Activated CD8-positive, alpha-beta T cell treated with anti-CD3 and anti-CD28 coated beads for 36 hours (primary cell): ENCODE measurements at regions not wholly inside any gene's neighbourhood (a gene's known extent, or its start where the extent isn't known, plus 50 kb on each side); places are given as distances from the start of the nearest gene placed in this dataset.

Experiments
- ATAC-seq: fragments of 200-7000 bp; cut with Tn5 transposase; one replicate; pipeline ENCODE4 v1.10.0; 2021; ENCODE audit warnings: mild to moderate bottlenecking, moderate library complexity
- CTCF ChIA-PET: fragments of 350-600 bp; sonication (Branson Sonifier 250); formaldehyde crosslinking; loops from one replicate; lab custom pipeline; 2021; ENCODE audit warnings: antibody characterized with exemption; lab: Charles Lee
- POLR2A ChIA-PET: fragments of 350-600 bp; sonication (Branson Sonifier 250); formaldehyde crosslinking; loops from one replicate; lab custom pipeline; 2021; ENCODE audit warnings: antibody characterized with exemption; lab: Charles Lee
- DNase-seq: peaks from one replicate; pipeline ENCODE4 v3.0.0-alpha.2; 2020
- H3K27ac Mint-ChIP-seq: one replicate; pipeline ENCODE4 v1.8.0; 2021; ENCODE audit warnings: mild to moderate bottlenecking, mixed read lengths
- H3K27me3 Mint-ChIP-seq: one replicate; pipeline ENCODE4 v1.8.0; 2021; ENCODE audit warnings: mixed read lengths
- H3K36me3 Mint-ChIP-seq: one replicate; pipeline ENCODE4 v1.8.0; 2021; ENCODE audit warnings: low read depth, mixed read lengths
- H3K4me1 Mint-ChIP-seq: one replicate; pipeline ENCODE4 v1.8.0; 2021; ENCODE audit warnings: low read depth, mixed read lengths
- H3K4me3 Mint-ChIP-seq: one replicate; pipeline ENCODE4 v1.8.0; 2021; ENCODE audit warnings: mild to moderate bottlenecking, moderate library complexity, mixed read lengths
- H3K9me3 Mint-ChIP-seq: one replicate; pipeline ENCODE4 v1.8.0; 2021; ENCODE audit warnings: mixed read lengths
- intact Hi-C: fragments of 100-400 bp; cut with micrococcal nuclease; formaldehyde crosslinking; loops from one replicate; pipeline ENCODE4 v1.10.0; 2022
- TF ChIP-seq, protein P1 (sequence below): fragments of 200-600 bp; IDR thresholded peaks from one replicate; pipeline ENCODE4 v1.8.0; 2022; ENCODE audit warnings: antibody characterized with exemption, mild to moderate bottlenecking

DNA sequence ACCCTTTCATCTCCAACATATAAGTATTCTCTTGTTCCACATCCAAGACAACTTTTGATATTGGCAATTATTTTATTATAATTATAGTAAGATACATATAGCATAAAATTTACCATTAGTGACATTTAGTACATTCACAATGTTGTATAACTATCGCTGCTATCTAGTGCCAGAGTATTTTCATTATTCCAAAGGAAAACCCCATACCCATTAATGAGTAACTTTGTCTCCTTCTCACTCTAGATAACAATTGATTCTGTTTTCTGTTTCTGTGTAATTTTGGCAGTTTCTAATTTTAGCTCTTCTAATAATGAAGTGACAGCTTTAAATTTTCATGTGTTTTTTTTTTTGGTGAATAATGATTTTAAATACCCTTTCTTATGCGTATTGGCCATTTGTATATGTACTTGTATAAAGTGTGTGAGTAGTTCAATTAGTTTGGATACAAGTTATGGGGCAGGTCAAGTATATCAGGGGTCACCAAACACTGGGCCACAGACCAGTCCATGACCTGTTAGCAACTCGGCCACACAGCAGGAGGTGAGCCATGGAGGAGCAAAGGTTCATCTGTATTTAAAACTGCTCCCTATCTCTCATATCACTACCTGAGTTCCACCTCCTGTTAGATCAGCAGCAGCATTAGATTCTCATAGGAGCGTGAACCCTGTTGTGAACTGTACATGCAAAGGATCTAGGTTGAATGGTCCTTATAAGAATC lies 97.2 kb upstream of the SYT1 start:
- ChIA-PET CTCF (no interaction called here), POLR2A (no interaction called here)
- TF ChIP-seq, protein P1, sequence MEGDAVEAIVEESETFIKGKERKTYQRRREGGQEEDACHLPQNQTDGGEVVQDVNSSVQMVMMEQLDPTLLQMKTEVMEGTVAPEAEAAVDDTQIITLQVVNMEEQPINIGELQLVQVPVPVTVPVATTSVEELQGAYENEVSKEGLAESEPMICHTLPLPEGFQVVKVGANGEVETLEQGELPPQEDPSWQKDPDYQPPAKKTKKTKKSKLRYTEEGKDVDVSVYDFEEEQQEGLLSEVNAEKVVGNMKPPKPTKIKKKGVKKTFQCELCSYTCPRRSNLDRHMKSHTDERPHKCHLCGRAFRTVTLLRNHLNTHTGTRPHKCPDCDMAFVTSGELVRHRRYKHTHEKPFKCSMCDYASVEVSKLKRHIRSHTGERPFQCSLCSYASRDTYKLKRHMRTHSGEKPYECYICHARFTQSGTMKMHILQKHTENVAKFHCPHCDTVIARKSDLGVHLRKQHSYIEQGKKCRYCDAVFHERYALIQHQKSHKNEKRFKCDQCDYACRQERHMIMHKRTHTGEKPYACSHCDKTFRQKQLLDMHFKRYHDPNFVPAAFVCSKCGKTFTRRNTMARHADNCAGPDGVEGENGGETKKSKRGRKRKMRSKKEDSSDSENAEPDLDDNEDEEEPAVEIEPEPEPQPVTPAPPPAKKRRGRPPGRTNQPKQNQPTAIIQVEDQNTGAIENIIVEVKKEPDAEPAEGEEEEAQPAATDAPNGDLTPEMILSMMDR = no peak
- H3K27ac Mint-ChIP-seq = no peak overlapping the region
- intact Hi-C loops = no loop called here
- H3K27me3 Mint-ChIP-seq = no peaks in the 10 kb centered on the region
- ATAC-seq (no peak), DNase-seq (no peak)
- no peak overlapping the region for H3K4me3 Mint-ChIP-seq
- H3K36me3 Mint-ChIP-seq = no peaks in the 10 kb centered on the region
- no peaks in the 10 kb centered on the region for H3K4me1 Mint-ChIP-seq
- H3K9me3 Mint-ChIP-seq = peaks cover 8% of the 10 kb centered on the region

DNA sequence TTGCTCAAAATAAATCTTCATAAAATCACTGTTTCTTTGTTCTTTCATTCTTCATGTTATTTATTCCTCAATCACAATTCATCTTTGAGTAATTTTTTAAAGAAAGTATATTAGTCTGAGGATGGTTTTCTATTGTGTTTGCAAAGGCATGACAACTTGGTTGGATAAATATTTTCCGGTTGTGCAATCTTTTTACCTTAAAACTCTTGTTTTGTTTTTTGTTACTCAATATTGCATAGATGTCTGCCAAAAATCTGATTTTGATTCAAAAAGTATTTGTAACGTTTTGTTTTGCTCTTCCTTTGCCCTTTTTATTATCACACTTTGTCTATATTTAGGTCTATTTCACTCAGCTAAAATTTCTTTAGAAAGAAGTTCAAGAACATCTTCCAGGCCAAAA lies 86.2 kb upstream of the SYT1 start:
- intact Hi-C loops = no loop called here
- Mint-ChIP-seq H3K27ac (no peak overlapping the region), H3K4me3 (no peak overlapping the region), H3K27me3 (no peaks in the 10 kb centered on the region), H3K36me3 (no peaks in the 10 kb centered on the region), H3K9me3 (no peaks in the 10 kb centered on the region), H3K4me1 (no peaks in the 10 kb centered on the region)
- TF ChIP-seq, protein P1 = no peak
- DNase-seq = no peak
- ChIA-PET POLR2A (no interaction called here), CTCF (no interaction called here)
- ATAC-seq = no peak

DNA sequence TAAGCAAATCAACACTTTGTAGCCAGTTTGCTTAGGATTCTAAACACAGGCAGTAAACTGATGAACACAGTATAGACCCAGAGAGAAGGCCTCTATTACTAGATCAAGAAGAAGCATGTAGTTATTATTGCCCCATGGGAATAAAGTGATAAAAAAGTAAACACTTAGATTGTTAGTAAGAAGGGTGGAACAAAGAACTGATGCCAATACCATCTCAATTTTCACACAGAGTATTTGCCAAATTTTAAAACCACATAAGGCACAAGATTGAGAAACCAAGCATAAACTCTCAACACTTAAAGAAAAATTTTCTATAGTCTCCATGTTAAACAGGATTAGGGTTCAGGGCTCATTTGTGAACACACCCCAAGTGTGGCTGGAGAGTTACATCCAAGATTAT lies 77.0 kb upstream of the SYT1 start:
- ATAC-seq = no peak
- Mint-ChIP-seq H3K4me3 (no peak overlapping the region), H3K9me3 (peaks cover 2% of the 10 kb centered on the region), H3K4me1 (no peaks in the 10 kb centered on the region), H3K27ac (no peak overlapping the region), H3K27me3 (no peaks in the 10 kb centered on the region), H3K36me3 (no peaks in the 10 kb centered on the region)
- intact Hi-C loops = no loop called here
- TF ChIP-seq, protein P1 = no peak
- POLR2A ChIA-PET = no interaction called here
- DNase-seq = no peak
- CTCF ChIA-PET = no interaction called here

DNA sequence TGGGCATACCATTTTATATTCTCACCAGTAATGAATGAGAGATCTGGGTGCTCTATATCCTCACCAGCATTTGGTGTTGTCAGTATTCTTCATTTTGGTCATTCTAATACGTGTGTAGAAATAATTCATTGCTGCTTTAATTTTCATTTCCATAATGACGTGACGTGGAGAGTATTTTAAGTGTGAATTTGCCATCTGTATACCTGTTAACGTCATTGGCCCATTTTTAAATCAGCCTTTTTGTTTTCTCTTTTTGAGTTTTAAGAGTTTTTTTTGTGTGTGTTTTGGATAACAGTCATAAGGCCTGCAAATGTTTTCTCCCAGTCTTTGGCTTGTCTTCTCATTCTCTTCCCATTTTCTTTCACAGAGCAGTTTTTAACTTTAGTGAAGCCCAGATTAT lies 74.4 kb upstream of the SYT1 start:
- TF ChIP-seq, protein P1 = no peak
- no peaks in the 10 kb centered on the region for H3K36me3 Mint-ChIP-seq
- POLR2A ChIA-PET = no interaction called here
- no peaks in the 10 kb centered on the region for H3K4me1 Mint-ChIP-seq
- DNase-seq = no peak
- CTCF ChIA-PET = no interaction called here
- intact Hi-C loops = no loop called here
- no peak overlapping the region for H3K4me3 Mint-ChIP-seq
- H3K9me3 Mint-ChIP-seq = peaks cover 9% of the 10 kb centered on the region
- H3K27ac Mint-ChIP-seq = no peak overlapping the region
- no peak for ATAC-seq
- H3K27me3 Mint-ChIP-seq = no peaks in the 10 kb centered on the region

DNA sequence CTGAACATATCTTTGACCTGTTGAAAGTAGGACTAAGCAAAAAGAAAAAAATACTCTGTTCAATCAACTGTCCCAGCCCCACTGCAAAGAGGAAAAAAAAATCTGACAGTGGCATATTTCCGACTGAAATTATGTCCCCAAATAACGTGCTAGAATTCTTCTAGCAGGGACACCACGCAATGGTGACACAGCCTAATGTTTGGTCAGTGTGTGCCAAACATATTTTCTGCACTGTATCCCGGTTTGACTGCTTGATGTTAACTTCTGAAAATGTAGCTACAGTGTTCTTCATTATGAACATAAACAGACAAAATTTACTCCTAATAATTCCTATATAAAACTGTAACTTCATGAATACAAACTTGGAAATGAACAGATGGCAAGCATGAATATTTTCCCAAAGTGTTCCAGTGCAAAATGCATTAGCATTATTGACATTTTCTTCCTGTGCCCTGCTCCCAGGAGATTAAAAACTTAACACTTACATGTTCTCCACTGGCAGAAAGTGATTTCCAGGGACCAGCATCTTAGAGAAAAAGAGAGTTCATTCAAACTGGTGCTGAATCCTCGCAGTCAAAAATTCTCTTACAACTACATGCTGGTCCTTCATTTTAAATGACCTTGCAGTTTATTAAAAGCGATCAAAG lies 72.4 kb upstream of the SYT1 start:
- Mint-ChIP-seq H3K9me3 (peaks cover 11% of the 10 kb centered on the region), H3K4me1 (no peaks in the 10 kb centered on the region), H3K36me3 (no peaks in the 10 kb centered on the region), H3K4me3 (no peak overlapping the region), H3K27me3 (no peaks in the 10 kb centered on the region), H3K27ac (no peak overlapping the region)
- TF ChIP-seq, protein P1 = no peak
- DNase-seq = no peak
- ChIA-PET CTCF (no interaction called here), POLR2A (no interaction called here)
- ATAC-seq = no peak
- intact Hi-C loops = no loop called here
